AG08395 (cell line): ENCODE measurements at regions not wholly inside any gene's neighbourhood (a gene's known extent, or its start where the extent isn't known, plus 50 kb on each side); places are given as distances from the start of the nearest gene placed in this dataset.

Experiments
- DNase-seq: peaks from one replicate; pipeline ENCODE4 v3.0.0; 2012; ENCODE audit warnings: mixed read lengths, low spot score

GRCh38 chrX:9087271-9088040 is 53.5 kb upstream of the FAM9B start:
- DNase-seq = no peak

- DNase-seq = no peak
These were observed 55.0 kb upstream of the FAM9B start for GRCh38 chrX:9088896-9089295.

GRCh38 chrX:9090766-9091165 is 56.8 kb upstream of the FAM9B start:
- no peak for DNase-seq

GRCh38 chrX:9091258-9091657 is 57.3 kb upstream of the FAM9B start:
- DNase-seq = no peak

GRCh38 chrX:9102956-9103355 is 69.0 kb upstream of the FAM9B start:
- no peak for DNase-seq

GRCh38 chrX:9108054-9108453 is 74.1 kb upstream of the FAM9B start:
- DNase-seq = no peak

- DNase-seq = no peak
These were observed 76.9 kb upstream of the FAM9B start for GRCh38 chrX:9110808-9111207.

GRCh38 chrX:9114245-9114644 is 80.3 kb upstream of the FAM9B start:
- no peak for DNase-seq

- DNase-seq = peak; percentile 24
These were observed 83.9 kb upstream of the FAM9B start for GRCh38 chrX:9117851-9118250.

GRCh38 chrX:9122519-9123245 is 88.8 kb upstream of the FAM9B start:
- DNase-seq = no peak

- no peak for DNase-seq
These were observed 94.1 kb upstream of the FAM9B start for GRCh38 chrX:9127986-9128385.

- DNase-seq = no peak
These were observed 96.1 kb upstream of the FAM9B start for GRCh38 chrX:9130031-9130430.

GRCh38 chrX:9131066-9131465 is 97.1 kb upstream of the FAM9B start:
- DNase-seq = no peak

- DNase-seq = no peak
These were observed 98.2 kb upstream of the FAM9B start for GRCh38 chrX:9132036-9132638.

- peak; percentile 25 for DNase-seq
These were observed 99.5 kb upstream of the FAM9B start for GRCh38 chrX:9133426-9133825.

- no peak for DNase-seq
These were observed 100.4 kb upstream of the FAM9B start for GRCh38 chrX:9134366-9134765.

- no peak for DNase-seq
These were observed 102.1 kb upstream of the FAM9B start for GRCh38 chrX:9135901-9136510.

GRCh38 chrX:9137152-9137551 is 103.2 kb upstream of the FAM9B start:
- DNase-seq = no peak

- DNase-seq = peak; percentile 45
These were observed 107.6 kb upstream of the FAM9B start for GRCh38 chrX:9141496-9141895.

- DNase-seq = no peak
These were observed 110.8 kb upstream of the FAM9B start for GRCh38 chrX:9144701-9145241.

GRCh38 chrX:9146657-9147056 is 112.7 kb upstream of the FAM9B start:
- DNase-seq = no peak

- DNase-seq = no peak
These were observed 113.2 kb upstream of the FAM9B start for GRCh38 chrX:9147086-9147485.

- no peak for DNase-seq
These were observed 113.8 kb upstream of the FAM9B start for GRCh38 chrX:9147726-9148125.
